Panc1 (cell line): ENCODE measurements at regions not wholly inside any gene's neighbourhood (a gene's known extent, or its start where the extent isn't known, plus 50 kb on each side); places are given as distances from the start of the nearest gene placed in this dataset.

Experiments used
- POLR2AphosphoS5 ChIP-seq: IDR thresholded peaks from 2 replicates; pipeline ENCODE4 v1.6.1; 2012; ENCODE audit warnings: mild to moderate bottlenecking, low read depth, low read length, moderate library complexity
- TF ChIP-seq, protein P1 (sequence below): fragments of 450-650 bp; IDR thresholded peaks from 2 replicates; pipeline ENCODE4 v1.5.1; 2017; ENCODE audit warnings: mild to moderate bottlenecking
- TF ChIP-seq, protein P2 (sequence below), 2 experiments: IDR thresholded peaks; 2 replicates each; pipeline ENCODE4 v1.6.1; 2011 to 2012; ENCODE audit warnings: low read depth in 2 of 2, control low read depth in 1 of 2, low read length in 1 of 2, mild to moderate bottlenecking in 1 of 2, moderate library complexity in 1 of 2; ENCODE audit not compliant: insufficient read depth in 1 of 2

DNA sequence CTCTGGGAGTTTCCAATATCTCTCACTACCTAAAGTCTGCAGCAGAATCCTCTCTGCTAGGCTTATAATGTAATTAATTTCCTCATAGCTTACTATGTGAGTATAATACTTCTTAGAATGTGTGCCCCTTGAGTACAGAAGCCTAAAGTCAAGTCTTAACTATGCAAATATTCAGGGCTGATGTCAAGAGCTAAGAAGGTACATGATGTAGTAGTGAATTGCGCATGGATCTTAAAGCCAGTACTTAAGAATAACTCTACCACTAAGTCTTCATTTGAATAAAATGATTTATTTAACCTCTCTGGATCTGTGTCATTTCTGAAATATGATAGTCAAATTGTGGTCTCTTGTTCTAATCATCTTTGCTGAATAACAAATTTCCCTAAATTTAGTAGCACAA is 442.9 kb downstream of the DTWD2 start:
- TF ChIP-seq, protein P1, sequence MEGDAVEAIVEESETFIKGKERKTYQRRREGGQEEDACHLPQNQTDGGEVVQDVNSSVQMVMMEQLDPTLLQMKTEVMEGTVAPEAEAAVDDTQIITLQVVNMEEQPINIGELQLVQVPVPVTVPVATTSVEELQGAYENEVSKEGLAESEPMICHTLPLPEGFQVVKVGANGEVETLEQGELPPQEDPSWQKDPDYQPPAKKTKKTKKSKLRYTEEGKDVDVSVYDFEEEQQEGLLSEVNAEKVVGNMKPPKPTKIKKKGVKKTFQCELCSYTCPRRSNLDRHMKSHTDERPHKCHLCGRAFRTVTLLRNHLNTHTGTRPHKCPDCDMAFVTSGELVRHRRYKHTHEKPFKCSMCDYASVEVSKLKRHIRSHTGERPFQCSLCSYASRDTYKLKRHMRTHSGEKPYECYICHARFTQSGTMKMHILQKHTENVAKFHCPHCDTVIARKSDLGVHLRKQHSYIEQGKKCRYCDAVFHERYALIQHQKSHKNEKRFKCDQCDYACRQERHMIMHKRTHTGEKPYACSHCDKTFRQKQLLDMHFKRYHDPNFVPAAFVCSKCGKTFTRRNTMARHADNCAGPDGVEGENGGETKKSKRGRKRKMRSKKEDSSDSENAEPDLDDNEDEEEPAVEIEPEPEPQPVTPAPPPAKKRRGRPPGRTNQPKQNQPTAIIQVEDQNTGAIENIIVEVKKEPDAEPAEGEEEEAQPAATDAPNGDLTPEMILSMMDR, result no peak
- TF ChIP-seq, protein P2, sequence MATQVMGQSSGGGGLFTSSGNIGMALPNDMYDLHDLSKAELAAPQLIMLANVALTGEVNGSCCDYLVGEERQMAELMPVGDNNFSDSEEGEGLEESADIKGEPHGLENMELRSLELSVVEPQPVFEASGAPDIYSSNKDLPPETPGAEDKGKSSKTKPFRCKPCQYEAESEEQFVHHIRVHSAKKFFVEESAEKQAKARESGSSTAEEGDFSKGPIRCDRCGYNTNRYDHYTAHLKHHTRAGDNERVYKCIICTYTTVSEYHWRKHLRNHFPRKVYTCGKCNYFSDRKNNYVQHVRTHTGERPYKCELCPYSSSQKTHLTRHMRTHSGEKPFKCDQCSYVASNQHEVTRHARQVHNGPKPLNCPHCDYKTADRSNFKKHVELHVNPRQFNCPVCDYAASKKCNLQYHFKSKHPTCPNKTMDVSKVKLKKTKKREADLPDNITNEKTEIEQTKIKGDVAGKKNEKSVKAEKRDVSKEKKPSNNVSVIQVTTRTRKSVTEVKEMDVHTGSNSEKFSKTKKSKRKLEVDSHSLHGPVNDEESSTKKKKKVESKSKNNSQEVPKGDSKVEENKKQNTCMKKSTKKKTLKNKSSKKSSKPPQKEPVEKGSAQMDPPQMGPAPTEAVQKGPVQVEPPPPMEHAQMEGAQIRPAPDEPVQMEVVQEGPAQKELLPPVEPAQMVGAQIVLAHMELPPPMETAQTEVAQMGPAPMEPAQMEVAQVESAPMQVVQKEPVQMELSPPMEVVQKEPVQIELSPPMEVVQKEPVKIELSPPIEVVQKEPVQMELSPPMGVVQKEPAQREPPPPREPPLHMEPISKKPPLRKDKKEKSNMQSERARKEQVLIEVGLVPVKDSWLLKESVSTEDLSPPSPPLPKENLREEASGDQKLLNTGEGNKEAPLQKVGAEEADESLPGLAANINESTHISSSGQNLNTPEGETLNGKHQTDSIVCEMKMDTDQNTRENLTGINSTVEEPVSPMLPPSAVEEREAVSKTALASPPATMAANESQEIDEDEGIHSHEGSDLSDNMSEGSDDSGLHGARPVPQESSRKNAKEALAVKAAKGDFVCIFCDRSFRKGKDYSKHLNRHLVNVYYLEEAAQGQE (IDR thresholded peaks at IDR 0.05; ENCODE audit: insufficient read depth in 1 of 2, low read depth in 2 of 2, low read length in 1 of 2), result no peak
- no peak for TF ChIP-seq POLR2AphosphoS5
